ENCODE measurements at regions not wholly inside any gene's neighbourhood (a gene's known extent, or its start where the extent isn't known, plus 50 kb on each side); places are given as distances from the start of the nearest gene placed in this dataset.

GRCh38 chr3:87136066-87136596 lies 91.0 kb upstream of the CHMP2B start:
- no peak for TF ChIP-seq CTCF (IDR thresholded peaks at IDR 0.05; ENCODE audit: low read depth, low read length)
- no peak for DNase-seq
- no peaks in the 10 kb centered on the region for H3K9me3 ChIP-seq (ENCODE audit: severe bottlenecking)

GRCh38 chr3:87135412-87135811 lies 91.7 kb upstream of the CHMP2B start:
- DNase-seq = no peak
- no peak for TF ChIP-seq CTCF (IDR thresholded peaks at IDR 0.05; ENCODE audit: low read depth, low read length)

More at GRCh38 chr3:87136066-87136596, 91.0 kb upstream of the CHMP2B start:
- Histone ChIP-seq H3K36me3 (no peaks in the 10 kb centered on the region), H3K4me3 (ENCODE audit: low read depth, low read length) (no peak overlapping the region), H3K27ac (no peak overlapping the region), H3K27me3 (ENCODE audit: insufficient read depth, low read depth, severe bottlenecking) (no peaks in the 10 kb centered on the region)

GRCh38 chr3:87132801-87133200 lies 94.3 kb upstream of the CHMP2B start:
- no peak for DNase-seq
- Histone ChIP-seq H3K4me3 (ENCODE audit: low read depth, low read length) (no peak overlapping the region), H3K9me3 (ENCODE audit: severe bottlenecking) (no peaks in the 10 kb centered on the region), H3K36me3 (no peaks in the 10 kb centered on the region), H3K27me3 (ENCODE audit: insufficient read depth, low read depth, severe bottlenecking) (no peaks in the 10 kb centered on the region), H3K27ac (no peak overlapping the region)
- no peak for TF ChIP-seq CTCF (IDR thresholded peaks at IDR 0.05; ENCODE audit: low read depth, low read length)

More at GRCh38 chr3:87135412-87135811, 91.7 kb upstream of the CHMP2B start:
- Histone ChIP-seq H3K27me3 (ENCODE audit: insufficient read depth, low read depth, severe bottlenecking) (no peaks in the 10 kb centered on the region), H3K4me3 (ENCODE audit: low read depth, low read length) (no peak overlapping the region), H3K36me3 (no peaks in the 10 kb centered on the region), H3K9me3 (ENCODE audit: severe bottlenecking) (no peaks in the 10 kb centered on the region), H3K27ac (no peak overlapping the region)

- H3K9me3 ChIP-seq (ENCODE audit: severe bottlenecking) = no peaks in the 10 kb centered on the region
- no peak for TF ChIP-seq CTCF (IDR thresholded peaks at IDR 0.05; ENCODE audit: low read depth, low read length)
- no peak overlapping the region for H3K4me3 ChIP-seq (ENCODE audit: low read depth, low read length)
- no peaks in the 10 kb centered on the region for H3K27me3 ChIP-seq (ENCODE audit: insufficient read depth, low read depth, severe bottlenecking)
- H3K36me3 ChIP-seq = no peaks in the 10 kb centered on the region
- no peak overlapping the region for H3K27ac ChIP-seq
- DNase-seq = no peak
These were observed 99.1 kb upstream of the CHMP2B start for GRCh38 chr3:87128006-87128405.

- no peak for TF ChIP-seq CTCF (IDR thresholded peaks at IDR 0.05; ENCODE audit: low read depth, low read length)
- no peak overlapping the region for H3K27ac ChIP-seq
These were observed 99.8 kb upstream of the CHMP2B start for GRCh38 chr3:87127281-87127680.

GRCh38 chr3:87126321-87126720 lies 100.8 kb upstream of the CHMP2B start:
- DNase-seq = no peak
- no peaks in the 10 kb centered on the region for H3K36me3 ChIP-seq
- no peak for TF ChIP-seq CTCF (IDR thresholded peaks at IDR 0.05; ENCODE audit: low read depth, low read length)
- no peaks in the 10 kb centered on the region for H3K9me3 ChIP-seq (ENCODE audit: severe bottlenecking)
- no peak overlapping the region for H3K27ac ChIP-seq
- H3K27me3 ChIP-seq (ENCODE audit: insufficient read depth, low read depth, severe bottlenecking) = no peaks in the 10 kb centered on the region
- H3K4me3 ChIP-seq (ENCODE audit: low read depth, low read length) = no peak overlapping the region

More at GRCh38 chr3:87127281-87127680, 99.8 kb upstream of the CHMP2B start:
- Histone ChIP-seq H3K36me3 (no peaks in the 10 kb centered on the region), H3K4me3 (ENCODE audit: low read depth, low read length) (no peak overlapping the region), H3K27me3 (ENCODE audit: insufficient read depth, low read depth, severe bottlenecking) (no peaks in the 10 kb centered on the region), H3K9me3 (ENCODE audit: severe bottlenecking) (no peaks in the 10 kb centered on the region)
- no peak for DNase-seq

Data from WERI-Rb-1 (cell line).